ENCODE measurements at regions not wholly inside any gene's neighbourhood (a gene's known extent, or its start where the extent isn't known, plus 50 kb on each side); places are given as distances from the start of the nearest gene placed in this dataset.

GRCh38 chr2:216765761-216766262 is 70.5 kb upstream of the IGFBP5 start (continued):
- TF ChIP-seq POLR2AphosphoS5 (IDR thresholded peaks at IDR 0.05; ENCODE audit: low read depth, low read length) (no peak), SIRT6 (IDR thresholded peaks at IDR 0.05; ENCODE audit: low read length) (no peak), JUND (IDR thresholded peaks at IDR 0.05; ENCODE audit: low read length) (0 out of 2 replicates have a peak, but pooled peaks have one; percentile 12), CREB1 (IDR thresholded peaks at IDR 0.05) (no peak), ZNF274 (IDR thresholded peaks at IDR 0.05; ENCODE audit: borderline replicate concordance, extremely low read depth, low read length) (no peak), ASH2L (IDR thresholded peaks at IDR 0.05; ENCODE audit: low read length) (peak; percentile 57), E2F6 (IDR thresholded peaks at IDR 0.05) (no peak; the same call in 1 of the 2 replicates), TAF7 (optimal IDR thresholded peaks at IDR 0.05; ENCODE audit: borderline replicate concordance, low read depth, low read length) (no peak), CHD7 (IDR thresholded peaks at IDR 0.05; ENCODE audit: insufficient replicate concordance, low read length) (no peak), MAX (IDR thresholded peaks at IDR 0.05) (0 out of 2 replicates have a peak, but pooled peaks have one; percentile 41), NANOG (IDR thresholded peaks at IDR 0.05; ENCODE audit: insufficient read depth, low read depth, low read length, poor library complexity, severe bottlenecking) (no peak), BACH1 (IDR thresholded peaks at IDR 0.05; ENCODE audit: low read length) (peak; percentile 72; the same call in 1 of the 2 replicates)

All from H1 (cell line).